PFSK-1 (cell line): ENCODE measurements at regions not wholly inside any gene's neighbourhood (a gene's known extent, or its start where the extent isn't known, plus 50 kb on each side); places are given as distances from the start of the nearest gene placed in this dataset.

ENCODE experiments used
- POLR2AphosphoS5 ChIP-seq: IDR thresholded peaks from 2 replicates; pipeline ENCODE4 v1.6.1; 2012; ENCODE audit warnings: low read depth, mild to moderate bottlenecking, control low read depth, low read length, moderate library complexity
- REST ChIP-seq, 2 experiments: IDR thresholded peaks; 2 replicates each; pipeline versions ENCODE4 v1.6.1 to v1.8.0; 2011 to 2012; ENCODE audit warnings: low read depth in 2 of 2, low read length in 2 of 2, control low read depth in 1 of 2, inconsistent platforms in 1 of 2, mild to moderate bottlenecking in 1 of 2, moderate library complexity in 1 of 2; ENCODE audit not compliant: insufficient read depth in 1 of 2
- SIN3A ChIP-seq: IDR thresholded peaks from 2 replicates; pipeline ENCODE4 v1.6.1; 2012; ENCODE audit warnings: mild to moderate bottlenecking, low read length, moderate library complexity, borderline replicate concordance; ENCODE audit not compliant: insufficient read depth
- TAF1 ChIP-seq: IDR thresholded peaks from 2 replicates; pipeline ENCODE4 v1.6.1; 2012; ENCODE audit warnings: low read length, control low read depth, borderline replicate concordance; ENCODE audit not compliant: insufficient read depth

GRCh38 chr6:92538926-92539325 is 880.4 kb downstream of the EPHA7 start:
- TF ChIP-seq TAF1 (no peak), POLR2AphosphoS5 (no peak), REST (IDR thresholded peaks at IDR 0.05; ENCODE audit: insufficient read depth in 1 of 2, low read depth in 2 of 2, low read length in 2 of 2) (no peak), SIN3A (no peak)
